HUES64 (cell line): ENCODE measurements at regions not wholly inside any gene's neighbourhood (a gene's known extent, or its start where the extent isn't known, plus 50 kb on each side); places are given as distances from the start of the nearest gene placed in this dataset.

ENCODE experiments used
- H3K27ac ChIP-seq: 2 replicates; pipeline ENCODE4 v1.7.0; 2013; ENCODE audit warnings: low read depth, low read length, inconsistent platforms
- H3K27me3 ChIP-seq: 2 replicates; pipeline ENCODE4 v1.6.1; 2013; ENCODE audit warnings: mild to moderate bottlenecking, low read length; ENCODE audit not compliant: insufficient read depth
- H3K36me3 ChIP-seq: 2 replicates; pipeline ENCODE4 v1.6.1; 2013; ENCODE audit warnings: mild to moderate bottlenecking, low read length; ENCODE audit not compliant: insufficient read depth
- H3K4me1 ChIP-seq: 2 replicates; pipeline ENCODE4 v1.6.1; 2013; ENCODE audit warnings: mild to moderate bottlenecking, low read length, moderate library complexity; ENCODE audit not compliant: insufficient read depth
- H3K4me3 ChIP-seq: 2 replicates; pipeline ENCODE4 v1.5.1; 2013; ENCODE audit warnings: mild to moderate bottlenecking, low read length, moderate library complexity
- H3K9ac ChIP-seq: 2 replicates; pipeline ENCODE4 v1.6.1; 2013; ENCODE audit warnings: mild to moderate bottlenecking, low read depth, low read length
- H3K9me3 ChIP-seq: 2 replicates; pipeline ENCODE4 v1.6.1; 2013; ENCODE audit warnings: low read depth, low read length; ENCODE audit not compliant: insufficient read depth
- WGBS: fragments of 150-250, 120-280 bp; methylation state at CpG from one replicate; pipeline ENCODE4 v1.1.7; 2013; ENCODE audit warnings: missing lambda C conversion rate; 5-methylcytosine and 5-hydroxymethylcytosine counted together

- WGBS: 78% methylated on average over 5 of the region's 5 CpGs
- peaks cover 7% of the 10 kb centered on the region; the same call in 1 of the 2 replicates for H3K4me1 ChIP-seq
These were observed 115.8 kb upstream of the SPTLC3 start for GRCh38 chr20:12893019-12893418.

GRCh38 chr20:12893653-12894052 is 115.1 kb upstream of the SPTLC3 start:
- H3K27ac ChIP-seq: no peak overlapping the region
- no peaks in the 10 kb centered on the region for H3K27me3 ChIP-seq
- no peaks in the 10 kb centered on the region for H3K36me3 ChIP-seq
- H3K4me3 ChIP-seq: no peak overlapping the region
- H3K4me1 ChIP-seq: peaks cover 7% of the 10 kb centered on the region; the same call in 1 of the 2 replicates
- WGBS: 94% methylated on average over 6 of the region's 6 CpGs
- no peaks in the 10 kb centered on the region for H3K9me3 ChIP-seq
- no peak overlapping the region for H3K9ac ChIP-seq

More at GRCh38 chr20:12893019-12893418, 115.8 kb upstream of the SPTLC3 start:
- H3K36me3 ChIP-seq: no peaks in the 10 kb centered on the region
- H3K9me3 ChIP-seq: no peaks in the 10 kb centered on the region
- H3K27me3 ChIP-seq: no peaks in the 10 kb centered on the region
- H3K9ac ChIP-seq: no peak overlapping the region
- no peak overlapping the region for H3K4me3 ChIP-seq
- no peak overlapping the region for H3K27ac ChIP-seq

GRCh38 chr20:12894089-12894488 is 114.7 kb upstream of the SPTLC3 start:
- 94% methylated on average over 7 of the region's 7 CpGs for WGBS
- no peak overlapping the region for H3K9ac ChIP-seq

GRCh38 chr20:12896180-12896579 is 112.6 kb upstream of the SPTLC3 start:
- no peak overlapping the region for H3K9ac ChIP-seq
- no peak overlapping the region for H3K4me3 ChIP-seq
- no peaks in the 10 kb centered on the region for H3K9me3 ChIP-seq
- 94% methylated on average over 2 of the region's 2 CpGs for WGBS
- peaks cover 7% of the 10 kb centered on the region; the same call in 1 of the 2 replicates for H3K4me1 ChIP-seq
- no peaks in the 10 kb centered on the region for H3K27me3 ChIP-seq
- no peaks in the 10 kb centered on the region for H3K36me3 ChIP-seq
- no peak overlapping the region for H3K27ac ChIP-seq

More at GRCh38 chr20:12894089-12894488, 114.7 kb upstream of the SPTLC3 start:
- H3K27ac ChIP-seq: no peak overlapping the region
- H3K4me3 ChIP-seq: no peak overlapping the region
- H3K36me3 ChIP-seq: no peaks in the 10 kb centered on the region
- H3K9me3 ChIP-seq: no peaks in the 10 kb centered on the region
- H3K27me3 ChIP-seq: no peaks in the 10 kb centered on the region
- peaks cover 7% of the 10 kb centered on the region; the same call in 1 of the 2 replicates for H3K4me1 ChIP-seq

- Histone ChIP-seq H3K9me3 (no peaks in the 10 kb centered on the region), H3K9ac (no peak overlapping the region), H3K4me1 (no peaks in the 10 kb centered on the region), H3K4me3 (no peak overlapping the region), H3K27ac (no peak overlapping the region), H3K27me3 (no peaks in the 10 kb centered on the region), H3K36me3 (no peaks in the 10 kb centered on the region)
- WGBS: 98% methylated on average over 4 of the region's 4 CpGs
These were observed 105.8 kb upstream of the SPTLC3 start for GRCh38 chr20:12902992-12903391.

GRCh38 chr20:12906361-12906760 is 102.4 kb upstream of the SPTLC3 start:
- H3K9ac ChIP-seq: no peak overlapping the region
- WGBS: 92% methylated on average over 2 of the region's 2 CpGs
- H3K4me3 ChIP-seq: no peak overlapping the region
- H3K9me3 ChIP-seq: no peaks in the 10 kb centered on the region
- H3K27me3 ChIP-seq: no peaks in the 10 kb centered on the region
- no peak overlapping the region for H3K27ac ChIP-seq
- no peaks in the 10 kb centered on the region for H3K36me3 ChIP-seq
- H3K4me1 ChIP-seq: no peaks in the 10 kb centered on the region; the same call in 1 of the 2 replicates

GRCh38 chr20:12911372-12911771 is 97.4 kb upstream of the SPTLC3 start:
- WGBS: 91% methylated on average over 3 of the region's 5 CpGs
- no peaks in the 10 kb centered on the region for H3K9me3 ChIP-seq

GRCh38 chr20:12913781-12914443 is 94.9 kb upstream of the SPTLC3 start:
- H3K9ac ChIP-seq: no peak overlapping the region
- H3K4me1 ChIP-seq: no peaks in the 10 kb centered on the region; the same call in 1 of the 2 replicates
- no peak overlapping the region for H3K4me3 ChIP-seq
- H3K27ac ChIP-seq: no peak overlapping the region
- no peaks in the 10 kb centered on the region for H3K36me3 ChIP-seq
- WGBS: 96% methylated on average over 2 of the region's 2 CpGs
- H3K27me3 ChIP-seq: no peaks in the 10 kb centered on the region
- no peaks in the 10 kb centered on the region for H3K9me3 ChIP-seq

More at GRCh38 chr20:12911372-12911771, 97.4 kb upstream of the SPTLC3 start:
- Histone ChIP-seq H3K27me3 (no peaks in the 10 kb centered on the region), H3K27ac (no peak overlapping the region), H3K36me3 (no peaks in the 10 kb centered on the region), H3K4me3 (no peak overlapping the region), H3K9ac (no peak overlapping the region), H3K4me1 (no peaks in the 10 kb centered on the region; the same call in 1 of the 2 replicates)

DNA sequence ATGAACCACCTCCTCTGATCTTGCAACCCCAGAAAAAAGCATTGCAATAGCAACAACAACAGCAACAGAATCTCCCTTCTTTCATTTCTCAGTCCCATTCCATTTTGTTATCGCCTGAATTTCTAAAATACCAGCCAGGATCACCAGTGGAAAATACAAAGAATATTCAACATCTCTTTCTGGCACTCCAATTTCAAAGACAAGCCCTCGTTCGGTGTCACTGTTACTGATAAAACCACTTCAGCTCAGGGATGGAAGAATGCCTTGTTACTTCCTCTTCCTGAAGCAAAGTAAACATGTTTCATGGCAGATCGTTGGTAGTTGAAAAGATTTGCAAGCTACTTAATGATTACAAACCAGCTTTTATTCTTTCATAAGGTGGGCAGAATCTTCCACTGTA is 94.0 kb upstream of the SPTLC3 start:
- Histone ChIP-seq H3K36me3 (no peaks in the 10 kb centered on the region), H3K9me3 (no peaks in the 10 kb centered on the region), H3K4me3 (no peak overlapping the region), H3K9ac (no peak overlapping the region), H3K27me3 (no peaks in the 10 kb centered on the region), H3K4me1 (no peaks in the 10 kb centered on the region), H3K27ac (no peak overlapping the region)
- WGBS: 80% methylated on average over 4 of the region's 4 CpGs

GRCh38 chr20:12916699-12917098 is 92.1 kb upstream of the SPTLC3 start:
- Histone ChIP-seq H3K9ac (no peak overlapping the region), H3K36me3 (no peaks in the 10 kb centered on the region), H3K4me3 (no peak overlapping the region), H3K27me3 (no peaks in the 10 kb centered on the region), H3K9me3 (no peaks in the 10 kb centered on the region), H3K4me1 (no peaks in the 10 kb centered on the region), H3K27ac (no peak overlapping the region)
- WGBS: 75% methylated on average over 1 of the region's 1 CpG

DNA sequence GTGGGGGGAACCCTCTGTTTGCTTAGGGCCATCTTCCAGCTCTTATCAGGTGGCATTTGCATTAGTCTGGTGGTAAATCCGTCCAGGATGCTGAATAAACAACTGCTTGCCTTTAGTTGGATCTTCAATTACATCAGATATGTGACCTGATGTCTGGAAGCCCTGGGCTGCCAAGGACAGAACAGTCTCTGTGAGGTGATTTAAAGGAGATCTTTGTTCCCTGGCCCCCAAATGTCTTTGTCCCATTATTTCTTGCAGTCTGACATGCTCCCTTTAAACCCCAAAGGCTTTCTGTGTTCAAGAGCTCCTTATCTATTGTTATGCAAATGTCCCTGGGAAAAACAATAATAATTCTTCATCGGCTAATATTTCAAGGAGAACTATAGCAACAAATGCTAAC is 84.6 kb upstream of the SPTLC3 start:
- 67% methylated on average over 1 of the region's 2 CpGs for WGBS
- Histone ChIP-seq H3K4me1 (peaks cover 12% of the 10 kb centered on the region; the same call in 1 of the 2 replicates), H3K27ac (no peak overlapping the region), H3K27me3 (no peaks in the 10 kb centered on the region), H3K9me3 (no peaks in the 10 kb centered on the region), H3K9ac (no peak overlapping the region), H3K36me3 (no peaks in the 10 kb centered on the region), H3K4me3 (no peak overlapping the region)
